K562 (cell line): ENCODE measurements at regions not wholly inside any gene's neighbourhood (a gene's known extent, or its start where the extent isn't known, plus 50 kb on each side); places are given as distances from the start of the nearest gene placed in this dataset.

ENCODE experiments used
- FOXP4 ChIP-seq: sonication (generic); formaldehyde crosslinking; IDR thresholded peaks from 2 replicates; pipeline ENCODE4 v1.8.0; 2022; ENCODE audit warnings: mild to moderate bottlenecking, missing genetic modification reagents, borderline replicate concordance
- GABPB1 ChIP-seq: sonication (generic); formaldehyde crosslinking; IDR thresholded peaks from 2 replicates; pipeline ENCODE4 v1.8.0; 2022; ENCODE audit warnings: mild to moderate bottlenecking, missing genetic modification reagents
- GATAD2A ChIP-seq: fragments of 450-650 bp; IDR thresholded peaks from 2 replicates; pipeline ENCODE4 v1.6.1; 2017
- HNRNPH1 ChIP-seq: fragments of 200-400 bp; formaldehyde crosslinking; optimal IDR thresholded peaks from 2 replicates; pipeline ENCODE3; 2017; ENCODE audit warnings: low read depth, mild to moderate bottlenecking, low read length, moderate library complexity
- MBD2 ChIP-seq: sonication (generic); IDR thresholded peaks from 2 replicates; pipeline ENCODE4 v1.6.1; 2016; ENCODE audit warnings: low read depth, borderline replicate concordance
- POLR2G ChIP-seq: fragments of 200-400 bp; formaldehyde crosslinking; IDR thresholded peaks from 2 replicates; pipeline ENCODE4 v1.6.1; 2017; ENCODE audit warnings: low read depth, mild to moderate bottlenecking, antibody characterized with exemption, low read length, moderate library complexity
- SP1 ChIP-seq: sonication (generic); formaldehyde crosslinking; IDR thresholded peaks from 2 replicates; pipeline ENCODE4 v1.8.1; 2022; ENCODE audit warnings: mild to moderate bottlenecking, missing genetic modification reagents
- TEAD1 ChIP-seq, 2 experiments: fragments of 450-650 bp in 1 of 2; sonication (generic) in 1 of 2; formaldehyde crosslinking; IDR thresholded peaks; 2 replicates each; pipeline versions ENCODE4 v1.4.0 to v1.8.0; 2020 to 2022; ENCODE audit warnings: mild to moderate bottlenecking in 2 of 2, missing genetic modification reagents in 1 of 2
- XRCC5 ChIP-seq: fragments of 200-400 bp; formaldehyde crosslinking; IDR thresholded peaks from 2 replicates; pipeline ENCODE4 v1.6.1; 2017; ENCODE audit warnings: low read depth, mild to moderate bottlenecking, low read length
- ZBTB7A ChIP-seq: IDR thresholded peaks from 2 replicates; pipeline ENCODE4 v1.6.1; 2011; ENCODE audit warnings: low read depth, mild to moderate bottlenecking, low read length, moderate library complexity, borderline replicate concordance; ENCODE audit not compliant: control insufficient read depth
- ZKSCAN1 ChIP-seq: fragments of 150-350 bp; IDR thresholded peaks from 2 replicates; pipeline ENCODE4 v1.6.1; 2016; ENCODE audit warnings: low read depth, low read length
- ZNF274 ChIP-seq: IDR thresholded peaks from 2 replicates; pipeline ENCODE4 v1.6.1; 2011; ENCODE audit warnings: low read depth, mild to moderate bottlenecking, low read length, moderate library complexity, borderline replicate concordance
- TF ChIP-seq, protein P1 (sequence below), 3 experiments: IDR thresholded peaks in 2 of 3; conservative IDR thresholded peaks in 1 of 3; 2 replicates each; pipeline ENCODE4 v1.5.1; 2011 to 2012; ENCODE audit warnings: low read length in 3 of 3, mild to moderate bottlenecking in 3 of 3, control low read depth in 2 of 3, improper control_type of control experiment in 1 of 3, inconsistent platforms in 1 of 3, low read depth in 1 of 3, mixed read lengths in 1 of 3, moderate library complexity in 1 of 3; ENCODE audit not compliant: insufficient read depth in 2 of 3

DNA sequence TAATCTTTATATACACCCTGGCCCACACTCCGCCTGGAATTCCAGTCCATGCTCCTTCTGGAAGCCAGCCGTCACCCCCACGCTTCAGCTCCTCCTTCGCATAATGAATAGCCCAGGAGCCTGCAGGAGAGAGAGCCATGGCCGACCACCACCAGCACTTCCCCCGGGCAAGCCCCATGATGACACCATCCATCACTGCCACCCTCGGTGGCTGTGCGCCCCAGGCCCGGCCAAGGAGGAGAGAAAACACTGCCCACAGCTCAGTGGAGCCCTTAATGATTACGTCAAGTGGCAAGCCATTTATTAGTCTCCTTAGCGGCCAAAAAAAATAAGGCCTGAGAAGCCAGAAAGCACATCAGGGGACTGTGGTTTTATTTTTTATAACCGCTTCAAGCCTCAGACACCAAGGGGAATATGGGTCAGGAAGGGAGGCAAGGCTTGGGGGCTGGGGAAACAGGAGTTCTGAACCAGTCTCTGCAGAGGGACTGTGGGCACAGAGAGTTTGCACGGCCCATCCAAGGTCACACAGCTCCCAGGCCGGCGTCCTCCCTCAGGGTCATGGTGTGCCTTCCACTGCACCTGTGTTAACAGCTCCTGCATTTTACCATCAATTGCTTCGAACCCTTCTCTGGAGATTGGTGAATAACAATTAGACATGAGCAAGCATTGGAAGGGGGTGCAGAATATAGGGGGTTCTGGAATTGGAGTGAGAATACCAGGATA is 134.3 kb downstream of the MN1 start:
- TF ChIP-seq, protein P1, sequence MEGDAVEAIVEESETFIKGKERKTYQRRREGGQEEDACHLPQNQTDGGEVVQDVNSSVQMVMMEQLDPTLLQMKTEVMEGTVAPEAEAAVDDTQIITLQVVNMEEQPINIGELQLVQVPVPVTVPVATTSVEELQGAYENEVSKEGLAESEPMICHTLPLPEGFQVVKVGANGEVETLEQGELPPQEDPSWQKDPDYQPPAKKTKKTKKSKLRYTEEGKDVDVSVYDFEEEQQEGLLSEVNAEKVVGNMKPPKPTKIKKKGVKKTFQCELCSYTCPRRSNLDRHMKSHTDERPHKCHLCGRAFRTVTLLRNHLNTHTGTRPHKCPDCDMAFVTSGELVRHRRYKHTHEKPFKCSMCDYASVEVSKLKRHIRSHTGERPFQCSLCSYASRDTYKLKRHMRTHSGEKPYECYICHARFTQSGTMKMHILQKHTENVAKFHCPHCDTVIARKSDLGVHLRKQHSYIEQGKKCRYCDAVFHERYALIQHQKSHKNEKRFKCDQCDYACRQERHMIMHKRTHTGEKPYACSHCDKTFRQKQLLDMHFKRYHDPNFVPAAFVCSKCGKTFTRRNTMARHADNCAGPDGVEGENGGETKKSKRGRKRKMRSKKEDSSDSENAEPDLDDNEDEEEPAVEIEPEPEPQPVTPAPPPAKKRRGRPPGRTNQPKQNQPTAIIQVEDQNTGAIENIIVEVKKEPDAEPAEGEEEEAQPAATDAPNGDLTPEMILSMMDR (IDR thresholded peaks at IDR 0.05 in 2 of 3, conservative IDR thresholded peaks at IDR 0.05 in 1 of 3; ENCODE audit: insufficient read depth in 2 of 3, low read depth in 1 of 3, low read length in 3 of 3): no peak
- TF ChIP-seq POLR2G: no peak
- no peak for TF ChIP-seq SP1 (CRISPR knock-in tag)
- no peak for TF ChIP-seq XRCC5
- no peak for TF ChIP-seq ZKSCAN1
- TF ChIP-seq GABPB1: no peak
- no peak for TF ChIP-seq MBD2
- no peak for TF ChIP-seq GATAD2A
- no peak for TF ChIP-seq ZNF274
- no peak for TF ChIP-seq ZBTB7A
- TF ChIP-seq TEAD1 (CRISPR knock-in tag; IDR thresholded peaks at IDR 0.05): no peak
- no peak for TF ChIP-seq FOXP4 (CRISPR knock-in tag)
- no peak for TF ChIP-seq HNRNPH1
